Left renal pelvis (tissue), 4 donors: ENCODE measurements at regions not wholly inside any gene's neighbourhood (a gene's known extent, or its start where the extent isn't known, plus 50 kb on each side); places are given as distances from the start of the nearest gene placed in this dataset.
"Not testable (repeated sequence)": the region's sequence is repeated elsewhere in the genome, so short reads cannot be mapped to it uniquely, and the experiment has no call there.

Experiments
- DNase-seq, 4 donors: peaks; one replicate each; pipeline ENCODE4 v3.0.0-alpha.2; 2013; ENCODE audit warnings: low read depth in 4 of 4, low spot score in 3 of 4

GRCh38 chr1:30535595-30536325 lies 187.6 kb downstream of the MATN1 start:
- no peak for DNase-seq

GRCh38 chr1:30534551-30534940 lies 188.8 kb downstream of the MATN1 start:
- DNase-seq = no peak

- no peak for DNase-seq
Observed at GRCh38 chr1:30533796-30534550, 189.4 kb downstream of the MATN1 start.

GRCh38 chr1:30533141-30533540 lies 190.2 kb downstream of the MATN1 start:
- no peak for DNase-seq

- no peak for DNase-seq
Observed at GRCh38 chr1:30532621-30533020, 190.8 kb downstream of the MATN1 start.

GRCh38 chr1:30527511-30528140 lies 195.8 kb downstream of the MATN1 start:
- DNase-seq = no peak

- DNase-seq = no peak
Observed at GRCh38 chr1:30526652-30527345, 196.6 kb downstream of the MATN1 start.

GRCh38 chr1:30525971-30526651 lies 197.3 kb downstream of the MATN1 start:
- DNase-seq = peak; percentile 53 to 83 (median 60)

- DNase-seq = no peak
Observed at GRCh38 chr1:30525631-30525970, 197.8 kb downstream of the MATN1 start.

- DNase-seq = no peak
Observed at GRCh38 chr1:30524840-30525617, 198.4 kb downstream of the MATN1 start.

- DNase-seq = not testable (repeated sequence)
Observed at GRCh38 chr1:30524025-30524555, 199.3 kb downstream of the MATN1 start.

- no peak for DNase-seq
Observed at GRCh38 chr1:30523055-30524020, 200.0 kb downstream of the MATN1 start.

GRCh38 chr1:30522031-30523004 lies 201.1 kb downstream of the MATN1 start:
- no peak for DNase-seq

- no peak for DNase-seq
Observed at GRCh38 chr1:30521261-30521865, 202.0 kb downstream of the MATN1 start.

- no peak for DNase-seq
Observed at GRCh38 chr1:30520476-30520875, 202.9 kb downstream of the MATN1 start.

GRCh38 chr1:30519201-30519763 lies 204.1 kb downstream of the MATN1 start:
- no peak for DNase-seq

GRCh38 chr1:30518696-30519095 lies 204.7 kb downstream of the MATN1 start:
- no peak for DNase-seq
